ENCODE measurements at regions not wholly inside any gene's neighbourhood (a gene's known extent, or its start where the extent isn't known, plus 50 kb on each side); places are given as distances from the start of the nearest gene placed in this dataset.
"Not testable (repeated sequence)": the region's sequence is repeated elsewhere in the genome, so short reads cannot be mapped to it uniquely, and the experiment has no call there.

DNA sequence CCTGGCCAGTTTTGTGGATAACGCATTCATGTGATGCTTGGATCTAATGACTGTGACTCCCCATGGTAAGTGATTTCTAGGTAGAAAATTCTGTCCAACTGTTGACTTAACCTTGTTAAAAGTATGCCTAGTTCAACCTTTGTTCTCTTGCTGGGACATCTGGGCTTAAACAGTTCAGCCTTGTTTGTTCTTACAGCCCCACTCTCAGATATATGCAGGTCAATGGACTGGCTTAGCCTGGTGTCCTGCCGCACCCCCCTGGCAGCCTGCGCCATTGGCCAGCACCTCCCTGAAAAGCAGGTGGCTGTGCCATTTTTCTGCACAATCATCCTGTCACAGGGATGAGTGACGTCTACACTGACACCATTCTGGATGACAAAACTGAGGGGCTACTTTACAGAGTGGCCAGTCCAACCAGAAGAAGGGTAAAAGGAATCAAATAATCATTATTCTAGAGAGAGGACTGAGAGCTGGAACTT is 244.7 kb upstream of the ONECUT1 start:
- H3K27me3 Mint-ChIP-seq, result peaks cover 10% of the 10 kb centered on the region
- no peak overlapping the region for H3K27ac Mint-ChIP-seq
- no peaks in the 10 kb centered on the region for H3K9me3 Mint-ChIP-seq
- no peak overlapping the region for H3K4me3 Mint-ChIP-seq
- no peaks in the 10 kb centered on the region for H3K4me1 Mint-ChIP-seq
- H3K36me3 Mint-ChIP-seq, result no peaks in the 10 kb centered on the region
- no peak for DNase-seq

DNA sequence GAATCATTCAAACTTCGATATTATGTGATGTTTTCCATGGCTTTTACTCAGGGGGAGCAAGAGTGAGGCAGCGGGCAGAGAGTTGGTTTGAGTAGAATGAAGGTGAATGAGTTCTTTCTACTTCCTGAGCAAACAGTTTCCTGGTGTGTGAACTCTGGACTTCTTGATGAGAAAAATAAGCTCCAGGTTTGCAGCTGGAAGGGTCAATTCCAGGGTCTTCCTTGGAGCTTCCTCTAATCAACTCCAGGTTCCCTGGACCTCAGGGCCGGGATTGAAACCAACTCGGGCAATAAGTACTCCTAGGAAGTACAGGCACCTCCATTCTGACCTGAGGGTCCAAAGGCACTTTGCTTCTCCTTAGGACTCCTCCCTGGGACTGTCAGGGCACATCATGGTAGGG is 243.6 kb upstream of the ONECUT1 start:
- Mint-ChIP-seq H3K4me3 (no peak overlapping the region), H3K36me3 (no peaks in the 10 kb centered on the region), H3K9me3 (no peaks in the 10 kb centered on the region), H3K4me1 (no peaks in the 10 kb centered on the region), H3K27me3 (peaks cover 7% of the 10 kb centered on the region), H3K27ac (no peak overlapping the region)
- DNase-seq, result no peak

DNA sequence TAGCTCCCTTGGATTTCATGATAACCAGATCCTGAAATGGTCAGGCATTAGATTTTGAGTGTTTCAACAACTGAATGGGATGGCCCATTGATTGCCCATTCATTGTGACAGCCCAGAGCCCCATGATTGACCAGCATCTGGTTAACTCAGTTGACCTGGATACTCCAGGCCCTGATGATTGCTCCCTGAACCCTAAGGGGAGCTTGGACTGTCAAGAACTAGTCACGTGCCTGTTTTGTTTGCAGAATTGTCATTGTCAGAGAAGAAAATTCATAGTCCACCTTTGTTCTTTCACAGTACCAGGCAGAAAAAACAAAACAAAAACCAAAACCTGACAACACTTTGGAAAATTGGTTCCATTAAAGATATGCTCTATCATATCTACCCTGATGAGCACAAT is 241.3 kb upstream of the ONECUT1 start:
- Mint-ChIP-seq H3K4me1 (no peaks in the 10 kb centered on the region), H3K9me3 (peaks cover 2% of the 10 kb centered on the region), H3K36me3 (no peaks in the 10 kb centered on the region), H3K27ac (no peak overlapping the region), H3K27me3 (no peaks in the 10 kb centered on the region), H3K4me3 (no peak overlapping the region)
- no peak for DNase-seq

DNA sequence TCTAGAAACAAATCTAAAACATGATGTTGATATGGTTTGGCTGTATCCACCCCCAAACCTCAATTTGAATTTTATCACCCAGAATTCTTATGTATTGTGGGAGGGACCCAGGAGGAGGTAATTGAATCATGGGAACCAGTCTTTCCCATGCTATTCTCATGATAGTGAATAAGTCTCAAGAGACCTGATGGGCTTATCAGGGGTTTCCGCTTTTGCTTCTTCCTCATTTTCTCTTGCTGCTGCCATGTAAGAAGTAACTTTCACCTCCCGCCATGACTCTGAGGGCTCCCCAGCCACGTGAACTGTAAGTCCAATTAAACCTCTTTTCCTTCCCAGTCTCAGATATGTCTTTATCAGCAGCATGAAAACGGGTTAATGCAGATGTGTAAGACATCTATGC is 232.7 kb upstream of the ONECUT1 start:
- peaks cover 8% of the 10 kb centered on the region for H3K9me3 Mint-ChIP-seq
- H3K4me3 Mint-ChIP-seq, result no peak overlapping the region
- H3K36me3 Mint-ChIP-seq, result no peaks in the 10 kb centered on the region
- H3K27ac Mint-ChIP-seq, result no peak overlapping the region
- peaks cover 11% of the 10 kb centered on the region for H3K27me3 Mint-ChIP-seq
- no peaks in the 10 kb centered on the region for H3K4me1 Mint-ChIP-seq
- DNase-seq, result no peak

DNA sequence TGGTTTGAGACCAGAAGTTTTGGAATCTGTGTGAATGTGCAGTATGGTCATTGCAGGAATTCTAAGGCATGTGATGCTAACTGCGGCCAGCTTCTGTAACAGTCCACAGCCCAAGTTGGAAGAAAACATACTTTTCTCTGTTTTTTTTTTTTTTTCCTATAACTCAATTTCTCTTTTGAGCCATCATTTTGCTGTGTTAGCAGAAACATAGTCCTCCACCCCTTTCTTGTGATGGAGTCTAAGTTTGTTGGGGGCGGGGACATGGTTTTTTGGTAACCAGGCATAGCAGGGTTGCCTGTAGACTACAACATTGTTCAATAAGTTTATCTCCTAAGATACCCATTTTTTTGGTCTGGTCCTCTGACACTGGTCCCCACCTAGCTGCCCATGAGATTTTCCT is 223.2 kb upstream of the ONECUT1 start:
- Mint-ChIP-seq H3K9me3 (no peaks in the 10 kb centered on the region), H3K4me3 (no peak overlapping the region), H3K4me1 (no peaks in the 10 kb centered on the region), H3K27me3 (peaks cover 4% of the 10 kb centered on the region), H3K27ac (no peak overlapping the region), H3K36me3 (no peaks in the 10 kb centered on the region)
- no peak for DNase-seq

- not testable (repeated sequence) for H3K36me3 Mint-ChIP-seq, H3K27me3 Mint-ChIP-seq, H3K9me3 Mint-ChIP-seq, H3K27ac Mint-ChIP-seq, H3K4me3 Mint-ChIP-seq, H3K4me1 Mint-ChIP-seq, DNase-seq
These were observed 221.6 kb upstream of the ONECUT1 start for GRCh38 chr15:53011779-53012178.

DNA sequence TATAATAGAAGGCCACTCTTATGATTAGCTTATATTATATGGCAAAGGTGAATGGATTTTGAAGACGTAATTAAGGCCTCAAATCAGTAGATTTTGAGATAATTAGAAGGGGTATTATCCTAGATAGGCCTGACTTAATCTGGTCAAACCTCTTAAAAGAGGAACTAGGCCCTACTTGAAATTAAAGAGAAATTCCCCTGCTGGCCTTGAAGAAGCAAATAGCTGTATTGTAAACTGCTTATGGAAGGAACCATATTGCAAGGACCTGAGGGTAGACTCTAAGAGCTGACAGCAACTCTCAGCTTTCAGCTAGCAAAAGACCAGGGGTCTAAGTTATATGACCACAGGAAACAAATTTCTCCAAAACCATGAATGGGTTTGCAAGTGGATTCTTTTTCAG is 219.0 kb upstream of the ONECUT1 start:
- DNase-seq, result no peak
- no peak overlapping the region for H3K27ac Mint-ChIP-seq
- no peak overlapping the region for H3K4me3 Mint-ChIP-seq
- no peaks in the 10 kb centered on the region for H3K9me3 Mint-ChIP-seq
- H3K27me3 Mint-ChIP-seq, result peaks cover 17% of the 10 kb centered on the region
- no peaks in the 10 kb centered on the region for H3K36me3 Mint-ChIP-seq
- H3K4me1 Mint-ChIP-seq, result no peaks in the 10 kb centered on the region

- H3K27me3 Mint-ChIP-seq, result peaks cover 22% of the 10 kb centered on the region
- H3K36me3 Mint-ChIP-seq, result no peaks in the 10 kb centered on the region
- no peaks in the 10 kb centered on the region for H3K4me1 Mint-ChIP-seq
- peaks cover 4% of the 10 kb centered on the region for H3K9me3 Mint-ChIP-seq
- DNase-seq, result no peak
- H3K27ac Mint-ChIP-seq, result no peak overlapping the region
- no peak overlapping the region for H3K4me3 Mint-ChIP-seq
These were observed 210.3 kb upstream of the ONECUT1 start for GRCh38 chr15:53000409-53000808.

GRCh38 chr15:52997123-52997522 is 207.0 kb upstream of the ONECUT1 start:
- H3K4me1 Mint-ChIP-seq, result no peaks in the 10 kb centered on the region
- no peak overlapping the region for H3K27ac Mint-ChIP-seq
- no peak overlapping the region for H3K4me3 Mint-ChIP-seq
- DNase-seq, result no peak
- peaks cover 2% of the 10 kb centered on the region for H3K36me3 Mint-ChIP-seq
- peaks cover 21% of the 10 kb centered on the region for H3K9me3 Mint-ChIP-seq
- peaks cover 18% of the 10 kb centered on the region for H3K27me3 Mint-ChIP-seq

- Mint-ChIP-seq H3K4me1 (no peaks in the 10 kb centered on the region), H3K4me3 (no peak overlapping the region), H3K27me3 (peaks cover 18% of the 10 kb centered on the region), H3K9me3 (peaks cover 21% of the 10 kb centered on the region), H3K27ac (no peak overlapping the region), H3K36me3 (peaks cover 2% of the 10 kb centered on the region)
- no peak for DNase-seq
These were observed 204.2 kb upstream of the ONECUT1 start for GRCh38 chr15:52994290-52994689.

- Mint-ChIP-seq H3K27ac (no peak overlapping the region), H3K4me3 (no peak overlapping the region), H3K36me3 (no peaks in the 10 kb centered on the region), H3K27me3 (peaks cover 5% of the 10 kb centered on the region), H3K4me1 (no peaks in the 10 kb centered on the region), H3K9me3 (no peaks in the 10 kb centered on the region)
- DNase-seq, result no peak
These were observed 194.4 kb upstream of the ONECUT1 start for GRCh38 chr15:52984507-52984906.

DNA sequence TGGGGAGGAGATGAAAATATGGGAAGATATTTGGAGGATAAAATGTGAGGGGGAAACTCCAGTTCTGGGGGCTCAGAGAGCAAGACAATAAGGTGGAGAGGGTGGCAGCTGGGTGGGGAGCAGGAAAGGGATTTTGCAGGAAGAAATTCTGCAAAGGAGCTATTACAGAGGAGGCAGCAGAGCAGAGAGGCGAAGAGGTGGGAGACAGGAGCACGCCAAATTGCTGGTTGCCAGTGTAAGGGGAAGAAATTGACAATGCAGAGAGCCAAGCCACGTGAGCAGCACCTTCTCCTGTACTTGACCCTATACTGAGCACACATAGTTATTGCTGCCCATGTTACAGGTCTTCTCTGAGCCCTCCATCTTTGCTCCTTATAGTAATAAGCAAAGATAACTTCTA is 190.3 kb upstream of the ONECUT1 start:
- H3K27me3 Mint-ChIP-seq, result peaks cover 5% of the 10 kb centered on the region

GRCh38 chr15:52976516-52977075 is 186.5 kb upstream of the ONECUT1 start:
- Mint-ChIP-seq H3K36me3 (no peaks in the 10 kb centered on the region), H3K9me3 (no peaks in the 10 kb centered on the region), H3K4me1 (no peaks in the 10 kb centered on the region)

More for the DNA sequence above, 190.3 kb upstream of the ONECUT1 start:
- H3K27ac Mint-ChIP-seq, result no peak overlapping the region
- no peak for DNase-seq
- no peaks in the 10 kb centered on the region for H3K9me3 Mint-ChIP-seq
- H3K4me3 Mint-ChIP-seq, result no peak overlapping the region
- H3K4me1 Mint-ChIP-seq, result no peaks in the 10 kb centered on the region
- H3K36me3 Mint-ChIP-seq, result no peaks in the 10 kb centered on the region

DNA sequence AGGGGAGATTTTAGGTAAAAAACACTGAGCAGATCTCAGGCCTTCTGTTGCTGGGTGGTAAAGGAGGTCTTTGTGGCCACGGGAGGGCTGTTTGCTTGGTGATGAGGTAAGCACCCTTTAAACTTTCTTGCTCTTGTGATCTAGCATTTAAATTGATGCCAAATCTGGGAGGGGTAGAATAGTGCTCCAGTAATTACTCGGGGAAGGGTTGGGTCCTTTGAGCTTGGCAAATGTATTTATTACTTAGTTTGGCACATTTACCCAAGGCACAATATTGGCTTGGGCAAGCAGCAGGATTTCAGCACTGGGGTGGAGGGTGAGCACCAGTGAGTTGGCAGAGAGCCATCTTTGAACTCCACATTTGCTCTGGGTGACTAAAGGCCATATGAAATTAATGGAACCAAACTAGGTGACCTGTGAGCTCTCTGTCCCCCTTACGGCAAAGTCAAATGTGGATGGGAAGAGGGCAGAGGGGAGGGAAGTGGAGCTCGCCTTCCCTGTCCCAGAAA is 185.9 kb upstream of the ONECUT1 start:
- no peak for DNase-seq
- Mint-ChIP-seq H3K9me3 (no peaks in the 10 kb centered on the region), H3K27me3 (peaks cover 4% of the 10 kb centered on the region), H3K4me1 (no peaks in the 10 kb centered on the region), H3K27ac (no peak overlapping the region), H3K36me3 (no peaks in the 10 kb centered on the region), H3K4me3 (no peak overlapping the region)

More at GRCh38 chr15:52976516-52977075, 186.5 kb upstream of the ONECUT1 start:
- no peak overlapping the region for H3K4me3 Mint-ChIP-seq
- no peak for DNase-seq
- H3K27me3 Mint-ChIP-seq, result peaks cover 3% of the 10 kb centered on the region
- no peak overlapping the region for H3K27ac Mint-ChIP-seq

- Mint-ChIP-seq H3K4me3 (no peak overlapping the region), H3K27ac (no peak overlapping the region), H3K36me3 (no peaks in the 10 kb centered on the region)
These were observed 173.7 kb upstream of the ONECUT1 start for GRCh38 chr15:52963865-52964264.

GRCh38 chr15:52960283-52960682 is 170.1 kb upstream of the ONECUT1 start:
- Mint-ChIP-seq H3K4me1 (no peaks in the 10 kb centered on the region), H3K4me3 (no peak overlapping the region), H3K36me3 (no peaks in the 10 kb centered on the region), H3K9me3 (peaks cover 4% of the 10 kb centered on the region), H3K27me3 (peaks cover 13% of the 10 kb centered on the region), H3K27ac (no peak overlapping the region)
- no peak for DNase-seq

More at GRCh38 chr15:52963865-52964264, 173.7 kb upstream of the ONECUT1 start:
- H3K27me3 Mint-ChIP-seq, result peaks cover 5% of the 10 kb centered on the region
- no peak for DNase-seq
- H3K9me3 Mint-ChIP-seq, result peaks cover 4% of the 10 kb centered on the region
- no peaks in the 10 kb centered on the region for H3K4me1 Mint-ChIP-seq
